HFFc6 (cell line): ENCODE measurements at regions not wholly inside any gene's neighbourhood (a gene's known extent, or its start where the extent isn't known, plus 50 kb on each side); places are given as distances from the start of the nearest gene placed in this dataset.

Experiments used
- DNase-seq: peaks from one replicate; pipeline ENCODE4 v3.0.0-alpha.2; 2018
- H3K27ac Mint-ChIP-seq: 2 replicates; pipeline ENCODE4 v1.8.0; 2020; ENCODE audit warnings: mild to moderate bottlenecking, mixed read lengths
- H3K27me3 Mint-ChIP-seq: 2 replicates; pipeline ENCODE4 v1.8.0; 2021; ENCODE audit warnings: mild to moderate bottlenecking, moderate library complexity, mixed read lengths; ENCODE audit not compliant: insufficient read depth
- H3K36me3 Mint-ChIP-seq: 2 replicates; pipeline ENCODE4 v1.8.0; 2021; ENCODE audit warnings: low read depth, mixed read lengths
- H3K4me1 Mint-ChIP-seq: 2 replicates; pipeline ENCODE4 v1.8.0; 2020; ENCODE audit warnings: low read depth, mixed read lengths
- H3K4me3 Mint-ChIP-seq: 2 replicates; pipeline ENCODE4 v1.8.0; 2020; ENCODE audit warnings: mild to moderate bottlenecking, moderate library complexity, mixed read lengths
- H3K9me3 Mint-ChIP-seq: 2 replicates; pipeline ENCODE4 v1.8.0; 2020; ENCODE audit warnings: mild to moderate bottlenecking, mixed read lengths
- TF ChIP-seq, protein P1 (sequence below): fragments of 200-600 bp; sonication (generic); IDR thresholded peaks from 2 replicates; pipeline ENCODE4 v1.5.0; 2021; ENCODE audit warnings: antibody characterized with exemption, mild to moderate bottlenecking

- no peaks in the 10 kb centered on the region for H3K36me3 Mint-ChIP-seq
- no peak for DNase-seq
- no peak overlapping the region for H3K27ac Mint-ChIP-seq
- TF ChIP-seq, protein P1, sequence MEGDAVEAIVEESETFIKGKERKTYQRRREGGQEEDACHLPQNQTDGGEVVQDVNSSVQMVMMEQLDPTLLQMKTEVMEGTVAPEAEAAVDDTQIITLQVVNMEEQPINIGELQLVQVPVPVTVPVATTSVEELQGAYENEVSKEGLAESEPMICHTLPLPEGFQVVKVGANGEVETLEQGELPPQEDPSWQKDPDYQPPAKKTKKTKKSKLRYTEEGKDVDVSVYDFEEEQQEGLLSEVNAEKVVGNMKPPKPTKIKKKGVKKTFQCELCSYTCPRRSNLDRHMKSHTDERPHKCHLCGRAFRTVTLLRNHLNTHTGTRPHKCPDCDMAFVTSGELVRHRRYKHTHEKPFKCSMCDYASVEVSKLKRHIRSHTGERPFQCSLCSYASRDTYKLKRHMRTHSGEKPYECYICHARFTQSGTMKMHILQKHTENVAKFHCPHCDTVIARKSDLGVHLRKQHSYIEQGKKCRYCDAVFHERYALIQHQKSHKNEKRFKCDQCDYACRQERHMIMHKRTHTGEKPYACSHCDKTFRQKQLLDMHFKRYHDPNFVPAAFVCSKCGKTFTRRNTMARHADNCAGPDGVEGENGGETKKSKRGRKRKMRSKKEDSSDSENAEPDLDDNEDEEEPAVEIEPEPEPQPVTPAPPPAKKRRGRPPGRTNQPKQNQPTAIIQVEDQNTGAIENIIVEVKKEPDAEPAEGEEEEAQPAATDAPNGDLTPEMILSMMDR, result no peak
- H3K4me1 Mint-ChIP-seq, result no peaks in the 10 kb centered on the region
- peaks cover 50% of the 10 kb centered on the region for H3K9me3 Mint-ChIP-seq
- H3K27me3 Mint-ChIP-seq, result no peaks in the 10 kb centered on the region; the same call in 1 of the 2 replicates
- H3K4me3 Mint-ChIP-seq, result no peak overlapping the region
These were observed 1058.4 kb upstream of the ACVR2A start for GRCh38 chr2:146786396-146786795.

- H3K9me3 Mint-ChIP-seq, result peaks cover 54% of the 10 kb centered on the region
- TF ChIP-seq, protein P1, result no peak
- H3K27ac Mint-ChIP-seq, result no peak overlapping the region
- no peaks in the 10 kb centered on the region for H3K4me1 Mint-ChIP-seq
- H3K27me3 Mint-ChIP-seq, result no peaks in the 10 kb centered on the region; the same call in 1 of the 2 replicates
- DNase-seq, result no peak
- H3K4me3 Mint-ChIP-seq, result no peak overlapping the region
- no peaks in the 10 kb centered on the region for H3K36me3 Mint-ChIP-seq
These were observed 1059.7 kb upstream of the ACVR2A start for GRCh38 chr2:146785101-146785500.

DNA sequence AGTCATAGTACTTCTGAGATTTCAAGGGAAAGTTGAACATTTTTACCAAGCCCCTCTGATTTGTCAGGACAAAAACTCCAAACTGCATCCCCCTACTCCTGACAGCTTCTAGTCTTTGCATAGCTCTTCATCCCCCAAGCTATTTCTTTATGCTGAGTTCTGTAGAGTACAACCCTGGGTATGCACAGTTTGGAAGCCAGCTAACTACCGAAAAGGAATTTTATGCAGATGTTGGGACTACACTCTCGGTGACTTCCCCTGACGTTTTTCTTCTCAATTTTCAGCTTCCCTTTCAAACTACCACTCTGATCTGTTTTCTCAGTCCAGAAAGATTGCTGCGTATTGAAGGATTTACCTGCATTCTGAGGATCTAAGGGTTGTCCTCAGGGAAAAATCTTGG is 1060.2 kb upstream of the ACVR2A start:
- DNase-seq, result no peak
- H3K27ac Mint-ChIP-seq, result no peak overlapping the region
- TF ChIP-seq, protein P1, result no peak
- no peaks in the 10 kb centered on the region for H3K36me3 Mint-ChIP-seq
- H3K4me1 Mint-ChIP-seq, result no peaks in the 10 kb centered on the region
- no peaks in the 10 kb centered on the region; the same call in 1 of the 2 replicates for H3K27me3 Mint-ChIP-seq
- no peak overlapping the region for H3K4me3 Mint-ChIP-seq
- peaks cover 55% of the 10 kb centered on the region for H3K9me3 Mint-ChIP-seq

DNA sequence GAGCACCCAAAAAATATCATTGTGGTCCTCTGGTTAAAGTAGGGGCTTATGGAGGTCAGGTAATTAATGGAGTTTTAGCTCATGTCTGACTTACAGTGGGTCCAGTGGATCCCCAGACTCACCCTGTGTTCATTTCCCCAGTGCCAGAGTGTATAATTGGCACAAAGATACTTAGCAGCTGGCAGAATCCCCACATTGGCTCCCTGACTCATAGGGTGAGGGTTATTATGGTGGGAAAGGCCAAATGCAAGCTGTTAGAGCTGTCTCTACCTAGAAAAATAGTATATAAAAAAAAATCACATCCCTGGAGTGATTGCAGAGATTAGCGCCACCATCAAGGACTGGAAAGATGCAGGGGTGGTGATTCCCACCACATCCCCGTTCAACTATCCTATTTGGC is 1067.6 kb upstream of the ACVR2A start:
- TF ChIP-seq, protein P1, result no peak
- Mint-ChIP-seq H3K27me3 (peaks cover 2% of the 10 kb centered on the region; the same call in 1 of the 2 replicates), H3K4me1 (no peaks in the 10 kb centered on the region), H3K36me3 (peaks cover 4% of the 10 kb centered on the region; the same call in 1 of the 2 replicates), H3K27ac (no peak overlapping the region), H3K4me3 (no peak overlapping the region), H3K9me3 (peaks cover 51% of the 10 kb centered on the region)
- no peak for DNase-seq

DNA sequence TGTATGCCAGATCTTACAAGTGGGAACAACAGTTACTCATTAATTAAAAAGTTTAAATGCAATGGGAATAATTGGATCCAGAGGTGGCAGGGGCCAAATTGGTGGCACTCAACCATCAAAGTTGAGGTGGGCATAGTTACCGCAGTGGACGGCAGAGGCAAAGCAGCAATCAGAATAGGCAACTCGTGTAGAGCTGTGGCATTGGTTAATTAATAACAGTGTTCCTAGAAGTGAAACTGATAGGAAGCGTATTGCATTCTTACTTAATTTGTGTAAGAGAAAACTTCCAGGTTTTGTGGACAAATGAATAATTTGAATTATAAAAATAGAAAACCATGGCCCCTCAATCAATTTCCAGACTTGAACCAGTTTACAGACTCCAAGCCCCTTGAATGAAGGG is 1068.2 kb upstream of the ACVR2A start:
- DNase-seq, result no peak
- Mint-ChIP-seq H3K4me3 (no peak overlapping the region), H3K4me1 (no peaks in the 10 kb centered on the region), H3K27me3 (peaks cover 2% of the 10 kb centered on the region; the same call in 1 of the 2 replicates), H3K36me3 (peaks cover 4% of the 10 kb centered on the region; the same call in 1 of the 2 replicates), H3K9me3 (peaks cover 52% of the 10 kb centered on the region), H3K27ac (no peak overlapping the region)
- TF ChIP-seq, protein P1, result no peak

DNA sequence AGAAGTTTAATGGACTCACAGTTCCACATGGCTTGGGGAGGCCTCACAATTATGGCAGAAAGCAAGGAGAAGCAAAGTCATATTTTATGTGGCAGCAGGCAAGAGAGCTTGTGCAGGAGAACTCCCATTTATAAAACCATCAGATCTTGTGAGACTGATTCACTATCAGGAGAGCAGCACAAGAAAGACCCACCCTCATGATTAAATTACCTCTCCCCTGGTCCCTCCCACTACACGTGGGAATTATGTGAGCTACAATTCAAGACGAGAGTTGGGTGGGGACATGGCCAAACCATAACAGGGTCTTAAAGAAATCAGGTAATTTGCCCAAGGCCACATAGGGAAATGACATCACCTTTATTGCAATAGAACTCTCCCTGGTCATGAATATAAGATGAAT is 1073.3 kb upstream of the ACVR2A start:
- TF ChIP-seq, protein P1, result no peak
- H3K27me3 Mint-ChIP-seq, result peaks cover 2% of the 10 kb centered on the region; the same call in 1 of the 2 replicates
- peaks cover 28% of the 10 kb centered on the region for H3K9me3 Mint-ChIP-seq
- no peaks in the 10 kb centered on the region for H3K4me1 Mint-ChIP-seq
- no peak overlapping the region for H3K4me3 Mint-ChIP-seq
- H3K27ac Mint-ChIP-seq, result no peak overlapping the region
- no peak for DNase-seq
- no peaks in the 10 kb centered on the region for H3K36me3 Mint-ChIP-seq
